ENCODE measurements at regions not wholly inside any gene's neighbourhood (a gene's known extent, or its start where the extent isn't known, plus 50 kb on each side); places are given as distances from the start of the nearest gene placed in this dataset.
"Not testable (repeated sequence)": the region's sequence is repeated elsewhere in the genome, so short reads cannot be mapped to it uniquely, and the experiment has no call there.

DNA sequence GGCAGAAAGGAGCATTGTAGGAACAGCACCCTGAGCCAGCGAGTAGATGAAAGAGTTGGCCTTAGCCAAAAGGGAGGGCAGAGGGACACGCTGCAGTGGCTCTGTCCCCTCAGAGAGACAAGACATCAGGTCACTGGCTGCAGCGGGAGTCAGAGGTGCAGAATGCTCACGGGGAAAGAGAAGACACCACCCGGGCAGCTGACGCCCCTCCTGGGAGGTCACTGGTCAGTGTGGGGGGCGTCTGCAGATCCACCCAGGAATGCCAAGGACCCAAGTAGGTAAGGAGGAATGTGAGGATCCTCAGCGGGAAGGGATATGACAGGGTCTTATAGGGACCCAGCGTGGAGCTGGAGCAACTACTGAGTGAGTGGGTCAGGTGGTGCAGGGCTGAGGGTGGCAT lies 923.9 kb downstream of the TUBA3C start:
- DNase-seq (ENCODE audit: low read depth in 1 of 2, low spot score in 1 of 2); in situ Hi-C loops (cut with HindIII; ENCODE audit: low pct_unique_long_range_greater_than_20kb, low sequenced_read_pairs): not testable (repeated sequence)

DNA sequence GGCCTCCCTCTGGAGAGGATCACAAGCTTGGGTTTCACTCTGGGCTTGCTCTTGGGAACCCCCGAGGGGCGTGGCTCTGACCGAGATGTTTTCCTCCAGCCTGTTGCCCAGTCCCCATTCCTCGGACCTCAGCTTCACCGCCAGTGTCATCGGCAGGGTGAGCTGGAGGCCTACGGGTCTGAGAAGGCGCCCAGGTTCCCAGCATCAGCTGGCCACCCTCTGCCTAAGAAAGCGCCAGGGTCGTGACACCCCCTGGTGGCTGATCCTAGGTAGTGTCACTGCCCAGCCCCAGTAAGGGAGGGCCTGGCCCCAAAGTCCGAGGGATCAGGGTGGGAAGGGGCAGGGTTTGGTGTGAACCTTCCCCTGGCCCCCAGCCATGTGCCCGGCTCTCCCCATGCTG lies 928.8 kb downstream of the TUBA3C start:
- in situ Hi-C loops (cut with HindIII; ENCODE audit: low pct_unique_long_range_greater_than_20kb, low sequenced_read_pairs), result not testable (repeated sequence)
- DNase-seq (ENCODE audit: low read depth in 1 of 2, low spot score in 1 of 2), result peak in 1 of 2 experiments; percentile 4

DNA sequence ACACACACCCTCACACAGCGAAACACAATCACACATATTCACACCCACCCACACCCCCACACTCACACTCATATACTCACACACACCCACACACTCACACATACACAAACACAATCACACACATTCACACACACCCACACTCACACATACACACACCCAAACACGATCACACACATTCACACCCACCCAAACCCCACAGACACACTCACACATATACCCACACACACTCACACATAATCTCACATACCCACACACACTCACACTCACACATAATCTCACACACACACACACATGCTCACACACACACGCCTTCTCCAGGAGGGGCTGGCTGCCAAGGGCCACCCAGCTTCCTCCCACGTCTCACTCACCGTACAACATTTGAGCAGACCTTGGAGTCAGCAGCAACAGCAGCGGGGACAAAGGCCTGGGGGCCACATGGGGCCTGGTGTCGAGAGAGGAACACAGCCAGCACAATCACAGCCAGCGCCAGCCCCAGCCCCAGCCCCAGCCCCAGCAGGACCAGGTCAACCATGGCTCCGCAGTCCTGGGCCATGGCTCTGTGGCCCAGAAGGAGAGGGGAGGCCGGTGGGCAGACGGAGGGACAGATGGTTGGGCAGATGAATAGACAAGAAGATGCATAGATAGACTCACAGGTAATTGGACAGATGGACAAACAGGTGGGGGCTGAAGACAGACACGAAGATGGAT lies 932.9 kb downstream of the TUBA3C start:
- DNase-seq (ENCODE audit: low read depth in 1 of 2, low spot score in 1 of 2); in situ Hi-C loops (cut with HindIII; ENCODE audit: low pct_unique_long_range_greater_than_20kb, low sequenced_read_pairs): not testable (repeated sequence)

DNA sequence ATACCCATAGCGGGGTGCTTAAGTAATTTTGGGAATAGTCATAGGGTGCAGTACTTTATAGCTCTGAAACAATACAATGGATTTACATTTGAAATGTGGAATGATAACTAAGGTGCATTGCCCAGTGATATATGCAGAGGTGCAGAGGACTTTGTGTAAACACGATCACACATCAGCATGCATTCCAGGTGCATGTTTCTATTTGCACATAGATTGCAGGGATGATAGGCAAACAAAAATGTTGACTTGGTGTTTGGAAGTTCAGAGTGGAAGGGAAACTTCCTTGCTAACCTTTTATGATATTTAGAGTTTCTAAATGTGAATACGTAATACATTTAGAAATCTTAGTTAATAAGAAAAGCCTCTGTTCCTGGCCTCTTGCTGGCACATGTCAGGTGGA lies 941.5 kb downstream of the TUBA3C start:
- DNase-seq (ENCODE audit: low read depth in 1 of 2, low spot score in 1 of 2), result peak in 1 of 2 experiments; percentile 11
- in situ Hi-C loops (cut with HindIII; ENCODE audit: low pct_unique_long_range_greater_than_20kb, low sequenced_read_pairs), result not testable (repeated sequence)

DNA sequence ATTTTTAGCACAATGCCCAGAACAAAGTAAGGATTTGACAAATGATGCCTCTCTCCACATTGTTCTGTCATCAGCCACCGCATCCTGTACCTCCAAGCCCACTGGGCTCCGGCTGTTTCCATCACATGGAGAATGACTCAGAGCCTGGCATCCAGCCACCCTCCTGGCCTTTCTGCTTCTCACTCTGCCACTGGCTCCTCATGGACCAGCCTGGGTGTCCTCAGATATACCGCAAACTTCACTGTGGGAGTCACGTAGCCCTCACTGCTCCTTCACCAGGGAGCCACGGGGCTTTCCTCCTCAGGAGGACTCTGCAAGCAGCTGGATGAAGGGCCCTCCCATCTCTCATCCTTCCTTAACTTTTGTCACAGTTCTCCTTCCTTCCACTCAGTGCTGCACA lies 943.0 kb downstream of the TUBA3C start:
- in situ Hi-C loops (cut with HindIII; ENCODE audit: low pct_unique_long_range_greater_than_20kb, low sequenced_read_pairs); DNase-seq (ENCODE audit: low read depth in 1 of 2, low spot score in 1 of 2): not testable (repeated sequence)

DNA sequence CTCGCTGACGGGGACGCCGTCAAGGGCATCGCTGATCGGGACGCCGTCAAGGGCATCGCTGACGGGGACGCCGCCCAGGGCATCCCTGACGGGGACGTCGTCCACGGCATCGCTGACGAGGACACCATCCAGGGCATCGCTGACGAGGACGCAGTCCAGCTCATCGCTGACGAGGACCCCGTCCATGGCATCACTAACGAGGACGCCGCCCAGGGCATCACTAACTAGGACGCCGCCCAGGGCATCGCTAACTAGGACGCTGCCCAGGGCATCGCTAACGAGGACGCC lies 945.2 kb downstream of the TUBA3C start:
- no peak for DNase-seq (ENCODE audit: low read depth in 1 of 2, low spot score in 1 of 2)
- in situ Hi-C loops (cut with HindIII; ENCODE audit: low pct_unique_long_range_greater_than_20kb, low sequenced_read_pairs), result no loop called here
- no peak for TF ChIP-seq JUND (IDR thresholded peaks at IDR 0.05; ENCODE audit: low read depth)

DNA sequence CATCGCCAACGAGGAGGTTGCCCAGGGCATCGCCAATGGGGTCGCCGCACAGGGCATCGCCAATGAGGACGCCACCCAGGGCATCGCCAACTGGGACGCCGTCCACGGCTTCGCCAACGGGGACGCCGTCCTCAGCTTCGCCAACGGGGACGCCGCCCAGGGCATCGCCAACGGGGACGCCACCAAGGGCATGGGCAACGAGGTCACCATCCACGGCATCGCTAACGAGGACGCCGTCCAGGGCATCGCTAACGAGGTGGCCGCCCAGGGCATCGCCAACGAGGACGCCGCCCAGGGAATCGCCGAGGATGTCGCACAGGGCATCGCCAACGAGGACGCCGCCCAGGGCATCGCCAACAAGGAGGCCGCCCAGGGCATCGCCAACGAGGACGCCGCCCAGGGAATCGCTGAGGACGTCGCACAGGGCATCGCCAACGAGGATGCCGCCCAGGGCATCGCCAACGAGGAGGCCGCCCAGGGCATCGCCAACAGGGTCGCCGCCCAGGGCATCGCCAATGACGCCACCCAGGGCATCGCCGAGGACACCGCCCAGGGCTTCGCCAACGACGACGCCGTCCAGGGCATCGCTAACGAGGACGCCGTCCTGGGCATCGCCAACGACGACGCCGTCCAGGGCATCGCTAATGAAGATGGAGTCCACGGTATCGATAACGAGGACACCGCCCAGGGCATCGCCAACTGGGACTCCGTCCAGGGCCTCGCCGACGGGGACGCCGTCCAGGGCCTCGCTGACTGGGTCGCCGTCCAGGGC lies 945.7 kb downstream of the TUBA3C start:
- no peak for TF ChIP-seq JUND (IDR thresholded peaks at IDR 0.05; ENCODE audit: low read depth)
- in situ Hi-C loops (cut with HindIII; ENCODE audit: low pct_unique_long_range_greater_than_20kb, low sequenced_read_pairs), result no loop called here
- DNase-seq (ENCODE audit: low read depth in 1 of 2, low spot score in 1 of 2), result no peak

DNA sequence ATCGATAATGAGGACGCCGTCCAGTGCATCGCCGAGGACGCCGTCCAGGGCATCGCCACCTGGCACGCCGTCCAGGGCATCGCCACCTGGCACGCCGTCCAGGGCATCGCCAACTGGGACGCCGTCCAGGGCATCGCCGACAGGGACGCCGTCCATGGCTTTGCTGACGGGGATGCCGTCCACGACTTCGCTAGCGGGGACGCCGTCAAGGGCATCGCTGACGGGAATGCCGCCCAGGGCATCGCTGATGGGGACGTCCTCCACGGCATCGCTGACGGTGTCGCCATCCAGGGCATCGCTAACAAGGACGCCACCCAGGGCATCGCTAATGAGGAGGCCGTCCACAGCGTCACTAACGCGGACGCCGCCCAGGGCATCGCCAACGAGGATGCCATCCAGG lies 946.5 kb downstream of the TUBA3C start:
- TF ChIP-seq JUND (IDR thresholded peaks at IDR 0.05; ENCODE audit: low read depth), result no peak
- DNase-seq (ENCODE audit: low read depth in 1 of 2, low spot score in 1 of 2), result no peak
- in situ Hi-C loops (cut with HindIII; ENCODE audit: low pct_unique_long_range_greater_than_20kb, low sequenced_read_pairs), result no loop called here

DNA sequence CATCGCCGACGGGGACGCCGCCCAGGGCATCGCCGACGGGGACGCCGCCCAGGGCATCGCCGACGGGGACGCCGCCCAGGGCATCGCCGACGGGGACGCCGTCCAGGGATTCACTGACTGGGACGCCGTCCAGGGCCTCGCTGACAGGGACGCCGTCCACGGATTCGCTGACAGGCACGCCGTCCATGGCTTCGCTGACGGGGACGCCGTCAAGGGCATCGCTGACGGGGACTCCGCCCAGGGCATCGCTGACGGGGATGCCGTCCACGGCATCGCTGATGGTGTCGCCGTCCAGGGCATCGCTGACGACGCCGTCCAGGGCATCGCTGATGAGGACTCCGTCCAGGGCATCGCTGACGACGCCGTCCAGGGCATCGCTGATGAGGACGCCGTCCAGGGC lies 947.2 kb downstream of the TUBA3C start:
- DNase-seq (ENCODE audit: low read depth in 1 of 2, low spot score in 1 of 2); in situ Hi-C loops (cut with HindIII; ENCODE audit: low pct_unique_long_range_greater_than_20kb, low sequenced_read_pairs): not testable (repeated sequence)

DNA sequence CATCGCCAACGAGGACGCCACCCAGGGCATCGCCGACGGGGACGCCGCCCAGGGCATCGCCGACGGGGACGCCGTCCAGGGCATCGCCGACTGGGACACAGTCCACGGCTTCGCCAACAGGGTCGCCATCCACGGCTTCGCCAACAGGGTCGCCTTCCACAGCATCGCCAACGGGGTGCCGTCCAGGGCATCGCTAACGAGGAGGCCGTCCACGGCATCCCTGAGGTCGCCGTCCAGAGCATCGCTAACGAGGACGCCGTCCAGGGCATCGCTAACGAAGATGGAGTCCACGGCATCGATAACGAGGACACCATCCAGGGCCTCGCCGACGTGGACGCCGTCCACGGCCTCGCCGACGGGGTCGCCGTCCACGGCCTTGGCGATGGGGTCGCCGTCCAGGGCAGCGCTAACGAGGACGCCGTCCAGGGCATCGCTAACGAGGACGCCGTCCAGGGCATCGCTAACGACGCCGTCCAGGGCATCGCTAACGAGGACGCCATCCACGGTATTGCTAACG lies 947.8 kb downstream of the TUBA3C start:
- DNase-seq (ENCODE audit: low read depth in 1 of 2, low spot score in 1 of 2), result no peak
- no peak for TF ChIP-seq JUND (IDR thresholded peaks at IDR 0.05; ENCODE audit: low read depth)
- in situ Hi-C loops (cut with HindIII; ENCODE audit: low pct_unique_long_range_greater_than_20kb, low sequenced_read_pairs), result no loop called here

DNA sequence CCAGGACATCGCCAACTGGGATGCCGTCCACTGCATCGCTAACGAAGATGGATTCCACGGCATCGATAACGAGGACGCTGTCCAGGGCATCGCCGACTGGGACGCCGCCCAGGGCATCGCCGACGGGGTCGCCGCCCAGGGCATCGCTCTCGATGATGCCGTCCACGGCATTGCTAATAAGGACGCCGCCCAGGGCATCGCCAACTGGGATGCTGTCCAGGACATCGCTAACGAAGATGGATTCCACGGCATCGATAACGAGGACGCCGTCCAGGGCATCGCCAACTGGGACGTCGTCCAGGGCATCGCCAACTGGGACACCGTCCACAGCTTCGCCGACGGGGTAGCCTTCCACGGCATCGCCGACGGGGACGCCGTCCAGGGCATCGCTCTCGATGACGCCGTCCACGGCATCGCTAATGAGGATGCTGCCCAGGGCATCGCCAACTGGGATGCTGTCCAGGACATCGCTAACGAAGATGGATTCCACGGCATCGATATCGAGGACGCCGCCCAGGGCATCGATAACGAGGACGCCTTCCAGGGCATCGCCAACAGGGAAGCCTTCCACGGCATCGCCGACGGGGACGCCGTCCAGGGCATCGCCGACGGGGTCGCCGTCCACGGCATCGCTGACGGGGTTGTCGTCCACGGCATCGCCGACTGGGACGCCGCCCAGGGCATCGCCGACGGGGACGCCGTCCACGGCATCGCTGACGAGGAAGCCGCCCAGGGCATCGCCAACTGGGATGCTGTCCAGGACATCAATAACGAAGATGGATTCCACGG lies 948.4 kb downstream of the TUBA3C start:
- no peak for TF ChIP-seq JUND (IDR thresholded peaks at IDR 0.05; ENCODE audit: low read depth)
- in situ Hi-C loops (cut with HindIII; ENCODE audit: low pct_unique_long_range_greater_than_20kb, low sequenced_read_pairs), result no loop called here
- no peak for DNase-seq (ENCODE audit: low read depth in 1 of 2, low spot score in 1 of 2)

DNA sequence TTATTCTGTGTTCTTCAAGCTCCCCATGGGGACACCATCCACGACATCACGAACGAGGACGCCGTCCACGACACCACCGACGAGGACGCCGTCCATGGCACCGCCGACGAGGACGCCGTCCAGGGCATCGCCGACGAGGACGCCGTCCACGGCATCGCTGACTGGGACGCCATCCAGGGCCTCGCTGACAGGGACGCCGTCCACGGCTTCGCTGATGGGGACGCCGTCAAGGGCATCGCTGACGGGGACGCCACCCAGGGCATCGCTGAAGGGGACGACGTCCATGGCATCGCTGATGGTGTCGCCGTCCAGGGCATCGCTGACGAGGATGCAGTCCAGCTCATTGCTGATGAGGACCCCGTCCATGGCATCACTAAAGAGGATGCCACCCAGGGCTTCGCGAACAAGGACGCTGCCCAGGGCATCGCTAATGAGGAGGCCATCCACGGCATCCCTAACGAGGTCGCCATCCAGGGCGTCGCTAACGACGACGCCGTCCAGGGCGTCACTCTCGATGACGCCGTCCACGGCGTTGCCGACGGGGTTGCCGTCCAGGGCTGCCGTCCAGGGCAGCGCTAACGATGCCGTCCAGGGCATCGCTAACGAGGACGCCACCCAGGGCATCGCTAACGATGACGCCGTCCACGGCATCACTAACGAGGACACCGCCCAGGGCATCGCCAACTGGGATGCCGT lies 949.2 kb downstream of the TUBA3C start:
- DNase-seq (ENCODE audit: low read depth in 1 of 2, low spot score in 1 of 2), result no peak
- no peak for TF ChIP-seq JUND (IDR thresholded peaks at IDR 0.05; ENCODE audit: low read depth)
- in situ Hi-C loops (cut with HindIII; ENCODE audit: low pct_unique_long_range_greater_than_20kb, low sequenced_read_pairs), result no loop called here

DNA sequence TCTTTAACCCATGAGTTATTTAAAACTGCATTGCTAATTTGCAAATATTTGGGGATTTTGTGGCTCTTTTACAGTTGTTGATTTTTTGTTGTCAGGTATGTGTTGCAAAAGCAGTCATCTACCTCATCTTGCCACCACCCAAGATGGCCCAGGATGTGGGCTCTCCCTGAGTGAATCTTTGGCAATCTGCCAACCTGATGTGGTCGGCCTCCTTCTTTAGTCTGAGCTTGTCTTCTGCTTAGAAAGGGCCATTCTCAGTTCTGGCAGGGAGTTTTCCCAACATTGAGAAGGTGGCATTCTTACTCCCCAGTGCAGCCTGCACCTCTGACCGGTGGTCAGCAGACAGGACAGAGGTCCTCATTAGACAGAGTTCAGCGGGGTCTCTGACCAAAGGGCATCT lies 957.2 kb downstream of the TUBA3C start:
- in situ Hi-C loops (cut with HindIII; ENCODE audit: low pct_unique_long_range_greater_than_20kb, low sequenced_read_pairs); DNase-seq (ENCODE audit: low read depth in 1 of 2, low spot score in 1 of 2): not testable (repeated sequence)

DNA sequence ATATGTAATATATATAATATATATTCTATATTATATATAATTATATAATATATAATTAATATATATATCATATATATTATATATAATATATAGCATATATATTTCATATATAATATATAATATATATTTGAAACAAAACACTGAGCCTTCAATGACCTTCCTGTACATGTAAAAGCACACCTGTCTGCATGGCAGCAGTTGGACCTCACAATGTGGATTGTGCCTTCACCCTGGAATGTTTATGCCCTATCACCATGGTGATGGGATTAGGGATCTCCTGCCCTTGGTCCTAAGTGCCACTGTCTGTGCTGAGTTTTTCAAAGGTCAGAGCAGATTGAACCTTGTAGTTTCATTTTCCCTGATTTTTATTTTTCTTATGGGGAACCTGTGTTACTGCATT lies 966.9 kb downstream of the TUBA3C start:
- in situ Hi-C loops (cut with HindIII; ENCODE audit: low pct_unique_long_range_greater_than_20kb, low sequenced_read_pairs); DNase-seq (ENCODE audit: low read depth in 1 of 2, low spot score in 1 of 2): not testable (repeated sequence)

DNA sequence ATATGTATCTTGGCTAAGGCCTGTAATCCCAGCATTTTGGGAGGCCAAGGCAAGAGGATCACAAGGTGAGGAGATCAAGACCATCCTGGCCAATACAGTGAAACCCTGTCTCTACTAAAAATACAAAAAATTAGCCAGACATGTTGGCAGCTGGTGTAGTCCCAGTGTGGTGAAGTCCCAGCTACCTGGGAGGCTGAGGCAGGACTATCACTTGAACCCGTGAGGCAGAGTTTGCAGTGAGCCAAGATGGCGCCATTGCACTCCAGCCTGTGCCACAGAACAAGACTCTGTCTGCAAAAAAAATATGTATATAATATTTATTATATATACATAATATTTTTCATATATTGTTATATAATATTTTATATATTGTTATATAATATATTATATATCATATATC lies 968.1 kb downstream of the TUBA3C start:
- in situ Hi-C loops (cut with HindIII; ENCODE audit: low pct_unique_long_range_greater_than_20kb, low sequenced_read_pairs); DNase-seq (ENCODE audit: low read depth in 1 of 2, low spot score in 1 of 2): not testable (repeated sequence)

Measured in T47D (cell line).